SH-SY5Y (cell line): ENCODE measurements at regions not wholly inside any gene's neighbourhood (a gene's known extent, or its start where the extent isn't known, plus 50 kb on each side); places are given as distances from the start of the nearest gene placed in this dataset.

Experiments
- GATA2 ChIP-seq: IDR thresholded peaks from 2 replicates; pipeline ENCODE4 v1.6.1; 2011; ENCODE audit warnings: mild to moderate bottlenecking, low read depth, low read length
- GATA3 ChIP-seq: IDR thresholded peaks from 2 replicates; pipeline ENCODE4 v1.6.1; 2011; ENCODE audit warnings: low read depth, mild to moderate bottlenecking, low read length, moderate library complexity

DNA sequence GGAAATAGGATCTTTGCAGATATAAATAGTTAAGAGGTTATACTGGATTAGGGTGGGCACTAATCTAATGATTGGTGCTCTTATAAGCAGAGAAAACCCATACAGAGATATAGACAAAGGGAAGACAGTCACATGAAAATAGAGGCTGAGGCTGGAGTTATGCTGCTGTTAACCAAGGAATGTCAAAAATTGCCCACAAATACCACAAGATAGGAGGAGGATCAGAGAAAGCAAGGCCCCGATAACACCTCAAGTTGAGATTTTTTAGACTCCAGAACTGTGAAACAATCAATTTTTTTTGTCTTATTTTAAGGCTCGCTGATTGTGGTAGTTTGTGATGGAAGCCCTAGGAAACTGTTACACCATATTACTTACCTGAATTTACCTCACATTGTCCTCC lies 513.2 kb downstream of the COL11A1 start:
- TF ChIP-seq GATA2, result no peak
- TF ChIP-seq GATA3, result no peak

DNA sequence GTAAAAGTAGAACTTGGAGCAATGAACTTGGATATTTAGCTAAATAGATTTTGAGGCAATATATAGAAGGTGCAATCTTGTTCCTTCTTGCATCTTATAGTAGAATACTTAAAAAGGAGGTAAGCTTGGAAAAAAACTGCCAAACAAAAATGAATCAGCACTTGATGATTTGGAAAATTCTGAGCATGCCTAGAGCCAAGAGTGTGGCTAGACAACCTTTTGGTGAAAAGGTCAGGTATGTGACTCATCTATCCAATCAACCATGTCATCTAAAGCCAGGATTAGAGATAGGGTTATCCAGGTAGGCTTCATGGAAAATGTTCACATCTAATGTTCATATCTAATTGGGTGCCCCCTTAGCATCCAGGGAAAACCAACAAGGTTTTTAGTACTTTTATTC lies 515.0 kb downstream of the COL11A1 start:
- no peak for TF ChIP-seq GATA2
- no peak for TF ChIP-seq GATA3

DNA sequence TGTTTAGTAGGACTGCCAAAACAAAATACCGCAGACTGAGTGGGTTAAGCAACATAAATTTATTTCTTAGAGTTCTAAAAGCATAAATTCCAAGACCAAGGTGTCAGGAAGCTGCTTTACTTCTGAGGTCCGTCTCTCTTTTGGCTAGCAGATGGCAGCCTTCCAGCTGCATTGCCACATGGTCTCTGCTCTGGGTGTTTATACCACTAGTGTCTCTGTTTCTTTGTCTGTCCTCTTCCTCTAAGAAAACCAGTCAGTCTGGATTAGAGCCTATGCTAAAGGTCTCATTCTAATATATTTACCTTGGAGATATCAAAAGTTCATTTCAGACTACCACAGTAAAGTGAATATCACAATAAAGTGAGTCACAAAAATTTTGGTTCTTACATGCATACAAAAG lies 519.8 kb downstream of the COL11A1 start:
- TF ChIP-seq GATA3 (no peak), GATA2 (no peak)

DNA sequence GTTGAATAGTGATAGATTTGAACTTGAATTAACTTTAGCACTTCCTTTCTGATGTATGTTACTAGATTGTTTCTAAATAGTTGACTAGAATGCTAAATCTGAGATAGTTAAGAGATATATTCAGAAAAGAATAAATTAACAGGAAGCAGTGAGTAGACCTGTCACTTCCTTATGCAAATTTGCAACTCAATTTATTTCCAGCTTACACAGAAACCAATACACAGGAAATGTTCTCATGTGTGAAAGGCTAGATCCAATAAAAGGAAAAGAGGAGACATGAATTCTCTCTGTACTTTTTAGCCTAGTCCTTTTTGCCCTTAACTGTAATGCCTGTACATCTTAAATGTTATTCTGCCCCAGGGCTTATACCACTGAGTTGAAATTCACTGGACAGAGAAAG lies 522.3 kb downstream of the COL11A1 start:
- TF ChIP-seq GATA3 (no peak), GATA2 (no peak)

DNA sequence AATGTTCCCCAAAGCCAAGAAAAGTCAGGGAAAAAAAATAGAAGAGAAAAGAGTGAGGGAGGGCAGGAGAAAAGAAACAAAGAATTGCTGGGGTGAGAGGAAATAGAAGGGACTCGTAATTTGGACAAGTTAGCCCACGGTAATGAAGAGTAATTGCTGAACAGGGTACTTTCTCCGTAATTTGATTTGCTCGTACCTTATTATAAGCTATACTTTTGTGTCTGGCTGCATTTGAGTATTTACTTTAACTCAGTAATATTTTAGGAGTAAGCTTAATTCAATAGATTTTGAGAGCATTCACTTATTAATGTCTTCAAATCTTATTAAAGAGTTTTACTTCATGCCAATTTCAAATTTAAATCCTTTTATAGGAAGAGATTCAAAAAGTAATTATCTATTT lies 527.5 kb downstream of the COL11A1 start:
- TF ChIP-seq GATA2 (no peak), GATA3 (no peak)

DNA sequence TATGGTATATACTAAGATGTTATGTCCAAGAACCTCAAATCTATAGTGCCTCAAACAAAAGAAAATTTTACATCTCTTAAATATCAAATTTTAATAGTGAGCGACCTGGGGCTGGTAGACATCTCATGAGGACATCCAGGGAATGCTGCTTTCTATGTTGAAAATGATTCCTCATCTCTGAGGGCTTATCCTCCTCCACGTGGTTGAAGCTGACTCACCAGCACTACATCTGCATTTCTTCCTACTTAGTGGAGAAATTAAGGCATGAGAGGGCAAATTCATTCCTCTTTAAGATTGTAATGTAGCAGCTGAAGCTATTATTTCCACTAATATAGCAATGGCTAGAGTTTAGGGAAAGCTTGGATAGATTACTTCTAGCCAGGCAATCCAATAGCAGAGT lies 529.5 kb downstream of the COL11A1 start:
- TF ChIP-seq GATA2, result no peak
- TF ChIP-seq GATA3, result no peak

DNA sequence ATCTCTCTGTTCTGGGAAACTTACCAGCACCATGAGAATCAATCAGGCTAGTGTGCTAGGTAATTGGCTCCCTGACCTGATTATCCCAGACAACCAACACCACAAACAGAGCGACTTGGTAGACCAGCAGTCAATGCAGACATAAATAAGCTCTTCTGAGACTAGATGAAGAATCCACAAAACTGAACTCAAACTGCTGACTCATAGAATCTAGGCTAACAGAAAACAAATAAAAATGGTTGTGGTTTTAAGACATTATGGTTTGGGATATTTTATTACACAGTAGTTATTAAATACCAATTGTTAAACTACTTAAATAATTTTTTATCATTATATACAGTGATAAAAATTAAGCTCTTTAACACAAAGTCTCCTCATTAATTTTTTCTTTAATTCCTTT lies 535.7 kb downstream of the COL11A1 start:
- no peak for TF ChIP-seq GATA3
- TF ChIP-seq GATA2, result no peak

DNA sequence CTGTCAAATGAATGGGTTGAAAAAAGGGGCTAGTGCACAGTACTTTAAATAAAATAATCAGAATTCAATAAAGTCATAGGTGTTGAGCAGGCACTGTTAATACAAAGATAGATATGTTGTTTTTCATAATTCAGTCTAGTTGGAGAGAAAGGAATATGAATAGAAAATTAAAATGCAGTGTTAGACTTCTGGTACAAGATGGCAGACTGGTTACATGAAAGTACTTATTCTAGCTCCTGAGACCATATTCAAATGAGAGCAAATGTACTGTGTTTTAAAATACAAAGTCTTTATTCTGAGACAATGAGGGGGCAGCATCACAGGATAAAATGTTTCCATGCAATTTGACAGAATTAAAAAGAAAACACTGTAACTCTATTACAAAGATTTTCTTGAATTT lies 542.1 kb downstream of the COL11A1 start:
- TF ChIP-seq GATA3 (no peak), GATA2 (no peak)

DNA sequence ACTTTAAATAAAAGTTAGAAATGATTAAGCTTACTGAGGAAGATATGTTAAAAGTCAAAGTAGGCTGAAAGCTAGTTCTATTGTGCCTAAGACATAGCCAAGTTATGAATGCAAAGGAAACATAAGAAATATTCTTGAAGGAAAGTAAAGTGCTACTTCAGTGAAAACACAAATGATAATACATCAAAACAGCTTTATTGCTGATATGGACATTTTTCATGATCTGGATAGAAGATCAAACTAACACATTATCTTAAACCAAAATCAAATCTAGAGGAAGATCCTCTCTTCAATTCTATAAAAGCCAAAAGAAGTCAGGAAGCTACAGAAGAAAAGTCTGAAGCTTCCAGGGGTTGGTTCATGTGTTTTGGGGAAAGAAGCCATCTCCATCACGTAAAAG lies 545.9 kb downstream of the COL11A1 start:
- TF ChIP-seq GATA3, result no peak
- TF ChIP-seq GATA2, result no peak

DNA sequence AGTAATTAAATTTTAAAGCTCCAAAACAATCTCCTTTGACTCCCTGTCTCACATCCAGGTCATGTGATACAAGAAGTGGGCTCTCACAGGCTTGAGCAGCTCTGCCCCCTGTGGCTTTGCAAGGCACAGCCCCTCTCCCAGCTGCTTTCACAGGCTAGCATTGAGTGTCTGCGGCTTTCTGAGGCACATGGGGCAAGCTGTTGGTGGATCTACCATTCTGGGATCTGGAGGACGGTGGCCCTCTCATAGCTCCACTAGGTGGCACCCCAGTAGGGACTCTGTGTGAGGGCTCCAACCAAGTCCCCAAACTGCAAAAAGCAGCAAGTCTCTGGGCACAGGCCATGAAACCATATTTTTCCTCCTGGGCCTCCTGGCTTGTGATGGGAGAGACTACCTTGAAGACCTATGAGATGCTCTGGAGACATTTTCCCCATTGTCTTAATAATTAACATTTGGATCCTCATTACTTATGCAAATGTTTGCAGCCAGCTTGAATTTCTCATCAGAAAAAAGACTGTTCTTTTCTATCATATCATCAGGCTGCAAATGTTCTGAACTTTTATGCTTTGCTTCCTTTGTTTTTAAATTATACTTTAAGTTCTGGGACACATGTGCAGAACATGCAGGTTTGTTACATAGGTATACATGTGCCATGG lies 554.1 kb upstream of the OLFM3 start:
- TF ChIP-seq GATA3 (no peak), GATA2 (no peak)

DNA sequence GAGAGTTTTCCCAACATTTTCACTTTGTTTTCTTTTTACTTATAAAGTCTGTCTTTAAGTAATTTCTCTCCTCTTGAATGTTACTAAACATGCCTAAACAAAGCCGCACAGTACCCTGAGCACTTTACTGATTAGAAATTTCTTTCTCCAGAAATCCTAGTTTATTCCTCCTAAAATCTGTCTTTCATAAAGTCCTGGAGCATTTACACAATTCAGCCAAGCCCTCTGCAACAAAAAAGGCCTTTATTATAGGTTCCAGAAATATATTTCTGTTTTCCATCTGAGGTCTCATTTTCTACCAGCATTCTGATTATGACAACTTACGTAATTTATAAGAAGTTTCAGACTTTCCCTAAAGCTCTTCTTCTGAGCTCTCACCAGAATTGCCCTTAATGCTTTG lies 549.5 kb upstream of the OLFM3 start:
- TF ChIP-seq GATA3 (no peak), GATA2 (no peak)

DNA sequence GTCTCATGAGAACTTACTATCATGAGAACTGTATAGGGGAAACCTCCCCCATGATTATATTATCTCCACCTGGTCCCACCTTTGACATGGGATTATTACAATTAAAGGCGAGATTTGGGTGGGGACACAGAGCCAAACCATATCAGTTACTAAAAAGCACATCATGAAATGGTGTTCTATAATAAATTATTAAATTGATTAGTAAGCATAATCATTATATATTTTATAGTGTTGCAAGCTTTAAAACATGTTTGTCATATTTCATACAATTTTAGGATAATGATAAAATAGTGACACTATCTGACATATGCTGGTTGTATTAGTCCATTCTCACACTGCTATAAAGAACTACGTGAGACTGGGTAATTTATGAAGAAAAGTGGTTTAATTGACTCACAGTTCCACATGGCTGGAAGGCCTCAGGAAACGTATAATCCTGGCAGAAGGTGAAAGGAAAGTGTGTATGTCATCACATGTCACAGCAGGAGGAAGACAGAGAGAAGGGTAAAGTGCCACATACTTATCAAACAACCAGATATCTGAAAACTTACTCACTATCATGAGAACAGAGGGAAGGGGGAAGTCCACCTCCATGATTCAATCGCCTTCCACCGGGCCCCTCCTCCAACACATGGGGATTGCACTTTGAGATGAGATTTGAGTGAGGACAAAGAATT lies 539.2 kb upstream of the OLFM3 start:
- TF ChIP-seq GATA2 (no peak), GATA3 (no peak)

DNA sequence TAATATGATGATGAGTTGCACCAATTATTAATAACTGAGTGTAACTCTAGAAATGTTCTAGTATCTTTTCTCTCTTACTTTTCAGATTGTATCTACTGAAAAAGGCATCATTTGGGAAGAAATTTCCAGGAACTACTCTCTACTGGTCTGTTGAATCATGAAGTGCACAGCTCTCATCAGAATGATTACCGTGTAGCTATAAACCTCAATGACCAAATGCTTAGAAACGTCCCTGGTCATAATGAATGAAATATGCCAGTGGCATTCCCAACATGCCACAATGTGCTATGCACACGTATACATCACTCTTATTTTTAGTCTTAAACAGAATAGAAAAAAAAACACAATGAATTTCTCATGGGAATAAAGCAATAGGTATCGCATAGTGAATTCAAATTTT lies 534.3 kb upstream of the OLFM3 start:
- TF ChIP-seq GATA3 (no peak), GATA2 (no peak)

DNA sequence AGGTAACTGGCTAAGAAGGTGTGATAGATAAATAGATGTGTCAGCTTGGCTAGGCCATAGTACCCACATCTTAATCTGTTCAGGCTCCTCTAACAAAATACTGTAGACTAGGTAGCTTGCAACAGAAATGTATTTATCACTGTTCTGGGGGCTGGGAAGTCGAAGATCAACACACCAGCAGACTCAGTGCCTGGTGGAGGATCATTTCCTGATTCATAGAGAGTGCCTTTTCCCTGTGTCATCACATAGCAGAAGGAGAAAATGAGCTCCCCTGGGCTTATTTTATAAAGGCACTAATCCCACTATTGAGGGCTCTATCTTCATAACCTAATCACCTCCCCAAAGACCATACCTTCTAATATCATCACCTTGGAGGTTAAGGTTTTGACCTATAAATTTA lies 532.7 kb upstream of the OLFM3 start:
- no peak for TF ChIP-seq GATA2
- no peak for TF ChIP-seq GATA3

DNA sequence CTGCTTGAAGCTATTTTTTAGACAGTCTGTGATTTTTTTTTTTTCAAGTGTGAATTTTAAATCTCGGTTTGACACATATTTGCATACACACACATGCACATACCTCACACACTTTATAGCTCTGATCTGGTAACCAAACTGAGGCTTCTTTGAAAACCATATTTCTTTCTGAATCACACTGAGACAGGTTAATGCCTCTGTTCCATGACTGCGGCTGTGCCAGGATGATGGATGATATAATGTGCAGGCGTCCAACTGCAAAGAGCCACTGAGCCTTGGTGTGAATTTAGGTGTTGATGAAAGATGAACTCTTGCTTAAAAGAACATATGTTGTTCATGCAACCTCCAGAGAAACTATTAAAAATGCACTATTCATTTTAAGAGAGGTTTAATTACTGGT lies 504.0 kb upstream of the OLFM3 start:
- no peak for TF ChIP-seq GATA2
- no peak for TF ChIP-seq GATA3

DNA sequence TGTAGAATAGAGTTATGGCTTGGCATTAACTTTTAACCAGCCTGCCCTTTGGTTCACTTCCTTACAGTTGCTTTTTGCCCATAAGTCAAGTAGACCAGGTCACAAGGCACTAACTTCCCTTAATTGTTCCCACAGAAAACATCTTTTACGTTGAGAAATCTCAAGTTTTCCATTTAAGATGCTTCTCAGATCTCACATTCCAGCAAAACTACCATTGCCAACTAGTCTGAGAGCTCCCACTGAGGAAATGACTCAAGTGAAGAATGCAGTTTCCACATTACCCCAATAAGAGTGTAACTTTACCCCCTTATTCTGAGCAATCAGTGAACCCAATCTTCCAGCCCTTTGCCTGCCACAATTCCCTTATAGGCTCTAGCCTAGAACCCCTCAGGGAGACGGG lies 502.2 kb upstream of the OLFM3 start:
- TF ChIP-seq GATA3 (no peak), GATA2 (no peak)

DNA sequence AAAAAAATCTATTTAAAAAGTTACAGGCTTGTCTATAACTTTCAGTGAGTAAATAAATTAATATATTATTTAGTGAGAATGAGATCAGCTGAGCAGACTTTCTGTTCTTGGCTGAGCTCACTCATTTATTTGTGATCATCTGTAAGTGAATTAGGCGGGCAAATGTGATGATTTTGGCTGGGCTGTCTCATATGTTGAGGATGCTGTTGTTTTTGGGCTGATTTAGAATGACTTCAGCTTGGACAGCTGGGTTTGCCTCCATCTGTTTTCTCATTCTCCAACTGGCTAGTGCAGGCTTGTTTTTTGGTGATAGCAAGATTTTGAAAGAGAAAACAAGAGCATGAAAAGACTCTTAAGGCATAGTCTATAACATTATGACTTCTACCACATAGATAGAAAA lies 475.8 kb upstream of the OLFM3 start:
- TF ChIP-seq GATA3, result no peak
- TF ChIP-seq GATA2, result no peak
